ENCODE measurements at regions not wholly inside any gene's neighbourhood (a gene's known extent, or its start where the extent isn't known, plus 50 kb on each side); places are given as distances from the start of the nearest gene placed in this dataset.

- DNase-seq (ENCODE audit: low read depth in 2 of 2) = no peak
Measured at GRCh38 chr1:221192055-221192454, 312.8 kb downstream of the HLX start.

- DNase-seq (ENCODE audit: low read depth in 2 of 2) = no peak
Measured at GRCh38 chr1:221200464-221200863, 321.2 kb downstream of the HLX start.

- DNase-seq (ENCODE audit: low read depth in 2 of 2) = no peak
Measured at GRCh38 chr1:221201773-221202172, 322.5 kb downstream of the HLX start.

- DNase-seq (ENCODE audit: low read depth in 2 of 2) = peak; percentile 11 to 39
Measured at GRCh38 chr1:221203224-221204054, 324.2 kb downstream of the HLX start.

GRCh38 chr1:221204055-221204833 lies 325.0 kb downstream of the HLX start:
- no peak for DNase-seq (ENCODE audit: low read depth in 2 of 2)

GRCh38 chr1:221206076-221206475 lies 326.8 kb downstream of the HLX start:
- no peak for DNase-seq (ENCODE audit: low read depth in 2 of 2)

GRCh38 chr1:221212926-221213325 lies 333.7 kb downstream of the HLX start:
- no peak for DNase-seq (ENCODE audit: low read depth in 2 of 2)

GRCh38 chr1:221217029-221217428 lies 337.8 kb downstream of the HLX start:
- no peak for DNase-seq (ENCODE audit: low read depth in 2 of 2)

GRCh38 chr1:221223281-221223680 lies 344.0 kb downstream of the HLX start:
- no peak for DNase-seq (ENCODE audit: low read depth in 2 of 2)

- DNase-seq (ENCODE audit: low read depth in 2 of 2) = no peak
Measured at GRCh38 chr1:221227460-221227859, 348.2 kb downstream of the HLX start.

GRCh38 chr1:221227872-221228337 lies 348.7 kb downstream of the HLX start:
- DNase-seq (ENCODE audit: low read depth in 2 of 2) = no peak

- DNase-seq (ENCODE audit: low read depth in 2 of 2) = no peak
Measured at GRCh38 chr1:221228594-221228993, 349.4 kb downstream of the HLX start.

- DNase-seq (ENCODE audit: low read depth in 2 of 2) = no peak
Measured at GRCh38 chr1:221230605-221231004, 351.4 kb downstream of the HLX start.

GRCh38 chr1:221234791-221235190 lies 355.5 kb downstream of the HLX start:
- DNase-seq (ENCODE audit: low read depth in 2 of 2) = no peak

- DNase-seq (ENCODE audit: low read depth in 2 of 2) = no peak
Measured at GRCh38 chr1:221237587-221237986, 358.3 kb downstream of the HLX start.

- no peak for DNase-seq (ENCODE audit: low read depth in 2 of 2)
Measured at GRCh38 chr1:221239181-221239580, 359.9 kb downstream of the HLX start.

- DNase-seq (ENCODE audit: low read depth in 2 of 2) = no peak
Measured at GRCh38 chr1:221239792-221240191, 360.5 kb downstream of the HLX start.

GRCh38 chr1:221240690-221241089 lies 361.4 kb downstream of the HLX start:
- DNase-seq (ENCODE audit: low read depth in 2 of 2) = no peak

GRCh38 chr1:221241157-221241556 lies 361.9 kb downstream of the HLX start:
- no peak for DNase-seq (ENCODE audit: low read depth in 2 of 2)

- no peak for DNase-seq (ENCODE audit: low read depth in 2 of 2)
Measured at GRCh38 chr1:221241592-221241991, 362.3 kb downstream of the HLX start.

- DNase-seq (ENCODE audit: low read depth in 2 of 2) = no peak
Measured at GRCh38 chr1:221246067-221246466, 366.8 kb downstream of the HLX start.

- no peak for DNase-seq (ENCODE audit: low read depth in 2 of 2)
Measured at GRCh38 chr1:221246628-221247415, 367.6 kb downstream of the HLX start.
